HEK293 (cell line): ENCODE measurements at regions not wholly inside any gene's neighbourhood (a gene's known extent, or its start where the extent isn't known, plus 50 kb on each side); places are given as distances from the start of the nearest gene placed in this dataset.

ENCODE experiments used
- CTCF ChIP-seq: fragments of 450-650 bp; formaldehyde crosslinking; IDR thresholded peaks from 2 replicates; pipeline ENCODE4 v1.5.1; 2016; ENCODE audit warnings: missing biosample characterization, missing genetic modification characterization
- MZF1 ChIP-seq: fragments of 450-650 bp; formaldehyde crosslinking; IDR thresholded peaks from 2 replicates; pipeline ENCODE4 v1.5.1; 2017; ENCODE audit warnings: missing biosample characterization, missing genetic modification characterization, borderline replicate concordance
- PRDM1 ChIP-seq: fragments of 450-650 bp; formaldehyde crosslinking; IDR thresholded peaks from 2 replicates; pipeline ENCODE4; 2016; ENCODE audit warnings: missing biosample characterization, missing genetic modification characterization
- REST ChIP-seq: fragments of 450-650 bp; formaldehyde crosslinking; IDR thresholded peaks from 2 replicates; pipeline ENCODE4 v1.5.1; 2016; ENCODE audit warnings: missing biosample characterization, missing genetic modification characterization
- ZBTB48 ChIP-seq: fragments of 450-650 bp; formaldehyde crosslinking; IDR thresholded peaks from 2 replicates; pipeline ENCODE4 v1.5.1; 2016; ENCODE audit warnings: missing biosample characterization, missing genetic modification characterization
- ZNF302 ChIP-seq: fragments of 450-650 bp; formaldehyde crosslinking; IDR thresholded peaks from 2 replicates; pipeline ENCODE4 v1.5.1; 2016; ENCODE audit warnings: missing biosample characterization, missing genetic modification characterization, low read depth
- ZNF501 ChIP-seq: fragments of 450-650 bp; formaldehyde crosslinking; IDR thresholded peaks from 2 replicates; pipeline ENCODE4 v1.5.1; 2016; ENCODE audit warnings: missing biosample characterization, missing genetic modification characterization
- ZNF580 ChIP-seq: fragments of 450-650 bp; formaldehyde crosslinking; IDR thresholded peaks from 2 replicates; pipeline ENCODE4 v1.5.1; 2016; ENCODE audit warnings: missing biosample characterization, missing genetic modification characterization
- ZNF623 ChIP-seq: fragments of 450-650 bp; formaldehyde crosslinking; IDR thresholded peaks from 2 replicates; pipeline ENCODE4 v1.5.1; 2016; ENCODE audit warnings: missing biosample characterization, missing genetic modification characterization
- ZNF776 ChIP-seq: fragments of 450-650 bp; formaldehyde crosslinking; IDR thresholded peaks from 2 replicates; pipeline ENCODE4 v1.5.0; 2017; ENCODE audit warnings: missing biosample characterization, missing genetic modification characterization, borderline replicate concordance

- no peak for TF ChIP-seq ZNF302 (tag by site-specific recombination)
- no peak for TF ChIP-seq ZNF776 (tag by site-specific recombination)
- no peak for TF ChIP-seq ZNF501 (tag by site-specific recombination)
- no peak for TF ChIP-seq CTCF (tag by site-specific recombination)
- no peak for TF ChIP-seq ZNF580 (tag by site-specific recombination)
- no peak for TF ChIP-seq REST (tag by site-specific recombination)
- no peak for TF ChIP-seq ZNF623
- no peak for TF ChIP-seq ZBTB48 (tag by site-specific recombination)
- TF ChIP-seq MZF1: no peak
- TF ChIP-seq PRDM1 (tag by site-specific recombination): no peak
These were observed 407.7 kb upstream of the IRX1 start for GRCh38 chr5:3187771-3188425.
